ENCODE measurements at regions not wholly inside any gene's neighbourhood (a gene's known extent, or its start where the extent isn't known, plus 50 kb on each side); places are given as distances from the start of the nearest gene placed in this dataset.

- no peak for DNase-seq
Observed at GRCh38 chr3:102159810-102160451, 274.9 kb upstream of the ZPLD1 start.

- DNase-seq = peak; percentile 6 to 66 (median 49)
Observed at GRCh38 chr3:102161384-102162006, 273.3 kb upstream of the ZPLD1 start.

- DNase-seq = no peak
Observed at GRCh38 chr3:102162251-102162650, 272.6 kb upstream of the ZPLD1 start.

- DNase-seq = no peak
Observed at GRCh38 chr3:102163039-102163817, 271.6 kb upstream of the ZPLD1 start.

GRCh38 chr3:102163818-102164154, 271.0 kb upstream of the ZPLD1 start:
- DNase-seq = no peak

- no peak for DNase-seq
Observed at GRCh38 chr3:102165367-102165766, 269.4 kb upstream of the ZPLD1 start.

GRCh38 chr3:102169915-102170479, 264.8 kb upstream of the ZPLD1 start:
- no peak for DNase-seq

GRCh38 chr3:102170545-102170944, 264.3 kb upstream of the ZPLD1 start:
- no peak for DNase-seq

- DNase-seq = peak in 2 of 3 donors; percentile 44 to 73
Observed at GRCh38 chr3:102174312-102174712, 260.5 kb upstream of the ZPLD1 start.

- DNase-seq = no peak
Observed at GRCh38 chr3:102174832-102175374, 259.9 kb upstream of the ZPLD1 start.

GRCh38 chr3:102176333-102177050, 258.3 kb upstream of the ZPLD1 start:
- DNase-seq = peak; percentile 64 to 90 (median 88)

GRCh38 chr3:102177075-102177755, 257.6 kb upstream of the ZPLD1 start:
- DNase-seq = no peak

GRCh38 chr3:102178817-102179216, 256.0 kb upstream of the ZPLD1 start:
- peak; percentile 35 to 89 (median 74) for DNase-seq

- DNase-seq = peak; percentile 35 to 57 (median 40)
Observed at GRCh38 chr3:102179326-102180177, 255.3 kb upstream of the ZPLD1 start.

- DNase-seq = peak; percentile 24 to 52 (median 42)
Observed at GRCh38 chr3:102180280-102180931, 254.4 kb upstream of the ZPLD1 start.

- DNase-seq = peak in 1 of 3 donors; percentile 31
Observed at GRCh38 chr3:102181175-102181920, 253.5 kb upstream of the ZPLD1 start.

GRCh38 chr3:102182162-102182561, 252.7 kb upstream of the ZPLD1 start:
- DNase-seq = no peak

- no peak for DNase-seq
Observed at GRCh38 chr3:102183186-102183585, 251.6 kb upstream of the ZPLD1 start.

GRCh38 chr3:102183623-102184022, 251.2 kb upstream of the ZPLD1 start:
- DNase-seq = no peak

GRCh38 chr3:102189541-102189940, 245.3 kb upstream of the ZPLD1 start:
- DNase-seq = peak; percentile 79 to 87 (median 84)
